HG02610 (cell line): ENCODE measurements at regions not wholly inside any gene's neighbourhood (a gene's known extent, or its start where the extent isn't known, plus 50 kb on each side); places are given as distances from the start of the nearest gene placed in this dataset.
"Not testable (repeated sequence)": the region's sequence is repeated elsewhere in the genome, so short reads cannot be mapped to it uniquely, and the experiment has no call there.

Experiments
- ATAC-seq: cut with Tn5 transposase; IDR thresholded peaks from one replicate; pipeline ENCODE4 v1.9.1; 2021; ENCODE audit warnings: mild to moderate bottlenecking, moderate library complexity; ENCODE audit not compliant: unreplicated experiment

GRCh38 chr9:26510137-26510536 is 382.5 kb downstream of the CAAP1 start:
- no peak for ATAC-seq

DNA sequence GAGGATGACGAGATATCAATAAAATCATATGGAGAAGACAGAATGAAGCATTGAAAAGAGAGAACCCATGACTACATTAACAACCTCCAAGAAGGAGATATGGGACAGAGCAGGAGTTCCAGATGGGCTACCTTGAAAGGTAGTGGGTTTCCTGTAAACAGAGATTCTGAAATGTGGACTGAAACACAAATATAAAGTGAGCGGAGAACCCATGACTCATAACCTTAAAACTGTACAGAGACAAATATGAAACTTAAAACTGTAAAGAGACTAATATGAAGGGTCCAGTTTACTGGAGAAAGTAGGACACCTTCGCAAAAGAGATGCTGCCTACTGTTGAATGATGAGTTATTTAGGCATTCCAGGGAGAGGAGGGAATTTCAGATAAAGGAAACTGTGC is 383.7 kb downstream of the CAAP1 start:
- no peak for ATAC-seq

DNA sequence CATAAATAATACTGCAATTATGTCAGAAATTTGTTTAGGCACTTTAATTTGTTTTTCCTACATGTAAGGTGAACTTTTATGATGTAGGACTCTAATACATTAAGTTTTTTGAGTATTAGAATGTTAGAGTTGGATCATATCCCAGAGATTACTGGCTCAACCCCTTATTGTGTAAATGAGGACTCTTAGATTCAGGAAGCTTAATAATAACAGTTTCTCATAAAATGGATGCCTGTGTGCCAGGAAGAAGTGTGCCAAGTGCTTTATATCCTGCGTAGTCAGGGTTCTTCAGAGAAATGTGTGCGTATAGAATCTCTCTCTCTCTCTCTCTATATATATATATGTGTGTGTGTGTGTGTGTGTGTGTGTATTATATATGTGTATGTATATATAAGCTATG is 388.5 kb downstream of the CAAP1 start:
- ATAC-seq = no peak

GRCh38 chr9:26502311-26502710 is 390.3 kb downstream of the CAAP1 start:
- ATAC-seq = no peak

DNA sequence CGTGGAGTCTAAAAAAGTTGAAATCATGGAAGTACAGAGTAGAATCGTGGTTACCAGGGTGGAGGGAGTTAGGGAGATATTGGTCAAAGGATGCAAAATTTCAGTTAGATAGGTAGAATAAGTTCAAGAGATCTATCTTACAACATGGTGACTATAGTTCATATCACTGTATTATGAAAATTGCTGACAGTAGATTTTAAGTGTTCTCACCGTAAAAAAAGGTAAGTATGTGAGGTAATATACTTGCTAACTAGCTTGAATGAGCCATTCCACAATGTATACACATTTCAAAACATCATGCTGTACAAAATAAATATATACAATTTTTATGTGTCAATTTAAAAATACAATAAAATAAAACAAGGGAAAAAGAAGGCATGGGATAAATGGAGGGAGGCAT is 392.1 kb downstream of the CAAP1 start:
- no peak for ATAC-seq

- not testable (repeated sequence) for ATAC-seq
These were observed 399.7 kb downstream of the CAAP1 start for GRCh38 chr9:26492608-26493521.

DNA sequence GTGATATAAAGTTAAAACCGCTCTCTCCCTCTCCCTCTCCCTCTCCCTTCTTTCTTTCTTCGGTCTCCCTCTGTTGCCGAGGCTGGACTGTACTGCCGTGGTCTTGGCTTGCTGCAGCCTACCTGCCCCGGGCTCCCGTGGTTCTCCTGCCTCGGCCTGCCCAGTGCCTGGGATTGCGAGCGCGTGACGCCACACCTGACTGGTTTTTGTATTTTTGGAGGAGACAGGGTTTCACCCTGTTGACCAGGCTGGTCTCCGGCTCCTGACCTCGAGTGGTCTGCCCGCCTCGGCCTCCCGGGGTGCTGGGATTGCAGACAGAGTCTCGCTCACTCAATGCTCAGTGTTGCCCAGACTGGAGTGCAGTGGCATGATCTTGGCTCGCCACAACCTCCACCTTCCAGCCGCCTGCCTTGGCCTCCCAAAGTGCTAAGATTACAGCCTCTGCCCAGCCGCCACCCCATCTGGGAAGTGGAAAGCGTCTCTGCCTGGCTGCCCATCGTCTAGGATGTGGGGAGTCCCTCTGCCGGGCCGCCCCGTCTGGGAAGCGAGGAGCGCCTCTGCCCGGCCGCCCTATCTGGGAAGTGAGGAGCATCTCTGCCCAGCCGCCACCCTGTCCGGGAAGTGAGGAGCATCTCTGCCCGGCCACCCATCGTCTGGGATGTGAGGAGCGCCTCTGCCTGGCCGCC is 400.5 kb downstream of the CAAP1 start:
- ATAC-seq = not testable (repeated sequence)

DNA sequence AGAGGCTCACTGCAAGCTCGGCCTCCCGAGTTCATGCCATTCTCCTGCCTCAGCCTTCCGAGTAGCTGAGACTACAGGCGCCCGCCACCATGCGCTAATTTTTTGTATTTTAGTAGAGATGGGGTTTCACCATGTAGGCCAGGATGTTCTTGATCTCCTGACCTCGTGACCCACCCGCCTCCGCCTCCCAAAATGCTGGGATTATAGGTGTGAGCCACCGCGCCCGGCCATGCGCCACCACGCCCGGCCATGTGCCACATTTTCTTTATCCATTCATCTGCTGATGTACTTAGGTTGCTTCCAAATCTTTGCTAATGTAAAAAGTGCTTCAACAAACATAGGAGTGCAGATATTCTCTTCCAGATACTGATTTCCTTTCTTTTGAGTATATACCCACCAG is 408.6 kb downstream of the CAAP1 start:
- ATAC-seq = no peak

DNA sequence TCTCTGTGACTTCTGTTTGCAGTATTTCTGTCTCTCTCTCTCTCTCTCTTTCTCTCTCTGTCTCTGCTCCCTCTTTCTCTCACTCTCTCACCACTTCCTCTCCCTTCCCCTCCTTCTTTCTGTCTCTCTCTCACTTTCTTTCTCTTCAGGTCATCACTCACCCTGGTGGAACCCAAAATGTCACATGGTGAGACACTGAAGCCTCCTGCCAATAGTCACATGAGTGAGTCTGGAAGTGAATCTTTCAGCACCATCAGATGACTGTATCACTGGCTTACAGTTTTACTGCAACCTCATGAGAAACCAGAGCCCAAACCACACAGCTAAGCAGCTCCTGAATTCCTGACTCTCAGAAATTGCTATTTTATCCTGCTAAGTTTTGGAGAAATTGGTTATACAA is 414.6 kb downstream of the CAAP1 start:
- ATAC-seq = no peak

GRCh38 chr9:26471261-26471660 is 421.3 kb downstream of the CAAP1 start:
- no peak for ATAC-seq

DNA sequence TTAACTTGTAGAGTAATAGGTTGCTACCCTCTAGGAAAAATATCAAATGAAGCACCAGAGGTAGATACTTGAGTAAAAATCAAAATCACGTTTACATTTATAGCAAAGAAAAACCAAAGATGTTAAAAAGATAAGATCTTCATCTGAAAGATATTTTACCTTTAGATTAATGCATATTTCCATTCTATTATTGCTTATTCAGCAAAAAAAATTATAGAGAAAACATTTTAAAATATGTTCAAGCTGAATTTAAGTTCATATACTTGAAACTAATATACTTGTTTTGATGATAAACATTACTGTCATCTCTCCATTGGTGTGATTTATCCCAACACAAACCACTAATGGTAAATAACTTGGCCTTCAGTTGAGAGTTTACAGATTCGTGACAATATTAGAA is 422.3 kb downstream of the CAAP1 start:
- ATAC-seq = no peak

- no peak for ATAC-seq
These were observed 428.8 kb downstream of the CAAP1 start for GRCh38 chr9:26463837-26464236.

- ATAC-seq = no peak
These were observed 429.9 kb downstream of the CAAP1 start for GRCh38 chr9:26462751-26463150.

GRCh38 chr9:26462213-26462612 is 430.4 kb downstream of the CAAP1 start:
- ATAC-seq = no peak

- ATAC-seq = no peak
These were observed 432.0 kb downstream of the CAAP1 start for GRCh38 chr9:26460624-26461023.

DNA sequence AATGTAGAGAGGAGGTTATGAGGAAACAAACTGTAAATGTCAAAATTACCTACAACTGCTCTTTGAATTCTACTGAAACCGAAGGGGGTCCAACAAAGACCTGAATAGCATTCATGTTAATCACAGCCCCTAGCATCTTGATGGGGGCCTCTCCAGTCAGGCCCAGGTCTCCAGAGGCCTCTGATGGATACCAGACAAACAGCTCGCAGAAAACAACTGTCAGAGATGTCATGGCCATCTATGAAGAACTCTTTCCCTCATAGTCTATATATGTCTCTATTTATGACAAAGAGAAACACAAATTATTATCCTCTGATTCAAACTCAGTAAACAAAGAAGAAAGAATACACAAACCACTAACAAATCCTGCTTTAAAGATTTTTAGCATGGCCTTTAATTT is 432.6 kb downstream of the CAAP1 start:
- ATAC-seq = no peak

DNA sequence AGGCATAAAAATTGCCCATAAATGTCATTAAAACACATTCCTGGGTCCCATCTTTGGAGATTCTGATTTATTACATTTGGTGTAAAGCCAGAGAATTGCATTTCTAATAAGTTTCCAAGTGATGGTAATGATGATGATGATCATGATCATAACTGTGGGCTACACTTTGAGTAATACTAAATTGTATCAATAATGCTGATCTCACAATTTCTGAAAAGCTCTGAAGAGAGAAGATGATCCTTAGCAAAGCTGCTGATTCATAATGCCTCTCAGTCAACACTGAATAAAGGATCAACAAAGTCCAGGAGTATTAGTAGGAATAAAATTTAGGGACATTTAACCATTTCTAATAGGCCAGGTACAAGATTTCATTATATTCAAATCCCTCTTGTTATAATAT is 434.5 kb downstream of the CAAP1 start:
- ATAC-seq = no peak

DNA sequence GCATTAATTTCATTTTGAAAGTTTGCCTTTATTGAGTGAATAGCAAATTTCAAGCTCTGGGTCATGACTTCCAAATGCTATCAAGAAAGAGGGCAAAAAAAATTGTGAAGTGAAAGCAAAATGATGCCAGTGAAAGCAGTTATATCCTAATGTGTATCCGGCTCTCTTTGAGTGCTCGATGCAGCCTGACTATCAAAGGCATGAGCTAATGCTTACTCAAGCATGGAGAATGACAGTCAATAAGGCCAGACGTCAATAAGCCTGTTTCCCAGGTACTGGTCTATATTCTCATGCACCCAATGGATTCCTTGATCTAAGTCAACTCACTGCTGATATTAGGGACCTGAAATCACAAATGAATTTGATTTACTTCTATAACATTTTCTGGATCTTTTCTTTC is 435.5 kb downstream of the CAAP1 start:
- no peak for ATAC-seq

- ATAC-seq = no peak
These were observed 453.5 kb downstream of the CAAP1 start for GRCh38 chr9:26439061-26439624.

DNA sequence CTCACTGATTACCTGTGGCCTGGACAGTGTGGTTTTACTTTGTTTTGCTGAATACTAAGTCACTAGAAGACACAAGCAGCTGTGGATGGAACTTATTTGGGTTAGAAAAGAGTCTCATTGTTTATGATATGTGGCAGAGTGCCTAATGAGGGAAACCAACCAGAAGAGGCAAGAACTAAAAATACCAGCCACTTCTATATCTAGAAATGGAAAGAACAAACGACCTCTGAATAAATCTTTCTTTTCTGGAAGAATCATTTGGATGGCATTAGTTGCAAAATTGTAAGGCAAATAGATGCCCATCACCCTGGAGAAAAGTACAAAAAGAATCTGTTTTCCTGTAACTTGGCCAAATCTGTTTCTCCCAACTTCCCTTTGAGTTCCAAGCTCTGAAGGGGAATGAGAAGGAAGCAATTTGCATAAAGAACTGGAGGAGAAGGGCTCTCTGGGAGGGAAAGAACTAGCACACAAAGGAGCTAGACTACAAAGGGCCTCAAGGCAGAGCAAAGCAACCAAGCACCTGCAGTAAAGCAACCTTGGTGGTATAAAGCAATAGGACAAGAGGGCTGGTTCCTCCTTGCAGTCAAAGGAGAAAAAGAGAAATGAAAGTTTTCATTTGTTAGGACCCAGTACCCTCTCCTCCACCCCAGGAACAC is 455.4 kb downstream of the CAAP1 start:
- no peak for ATAC-seq

DNA sequence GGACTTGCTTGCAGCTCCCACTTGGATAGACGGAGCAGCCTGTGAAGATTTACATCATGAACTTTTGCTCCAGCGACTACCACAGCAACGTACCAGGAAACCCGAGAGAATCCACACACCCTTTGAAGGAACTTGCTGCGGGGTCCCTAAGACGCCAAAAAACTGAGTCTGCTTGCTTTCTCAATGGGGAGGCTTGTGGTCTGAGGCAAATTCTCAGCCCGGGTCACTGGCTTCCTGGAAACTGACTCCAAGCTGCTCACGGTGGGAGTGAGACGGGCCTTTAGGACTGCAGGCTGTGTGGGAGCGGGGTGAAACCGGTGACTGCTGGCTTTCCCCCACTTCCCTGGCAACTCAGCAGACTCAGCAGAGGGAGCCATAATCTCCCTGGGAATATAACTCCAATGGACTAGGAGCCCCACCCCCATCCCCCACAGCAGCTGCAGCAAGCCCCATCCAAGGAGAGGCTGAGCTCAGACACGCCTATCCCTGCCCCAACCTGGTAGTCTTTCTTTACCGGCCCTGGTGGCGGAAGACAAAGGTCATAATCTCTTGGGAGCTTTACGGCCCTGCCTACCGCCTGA is 466.0 kb downstream of the CAAP1 start:
- no peak for ATAC-seq
